Small intestine (tissue), 7 donors: ENCODE measurements at regions not wholly inside any gene's neighbourhood (a gene's known extent, or its start where the extent isn't known, plus 50 kb on each side); places are given as distances from the start of the nearest gene placed in this dataset.
A peak's percentile ranks its signal among the peaks of the same experiment; 100 is the strongest.
"Not testable (repeated sequence)": the region's sequence is repeated elsewhere in the genome, so short reads cannot be mapped to it uniquely, and the experiment has no call there.

Experiments
- DNase-seq, 2 donors: peaks; one replicate each; pipeline versions ENCODE4 v3.0.0 to v3.0.0-alpha.2; 2013
- FAIRE-seq: peaks from 2 replicates; lab custom pipeline; 2012; peaks lifted over from hg19 to GRCh38; lab: Jason Lieb, UNC
- H3K27ac ChIP-seq, 3 donors: one replicate each; pipeline ENCODE4 v1.5.1; 2013; ENCODE audit warnings: low read length in 2 of 3, mild to moderate bottlenecking in 2 of 3, control low read depth in 1 of 3, inconsistent platforms in 1 of 3, low read depth in 1 of 3, moderate library complexity in 1 of 3
- H3K27me3 ChIP-seq, 3 donors: one replicate each; pipeline ENCODE4 v1.6.1; 2013; ENCODE audit warnings: low read length in 3 of 3, inconsistent platforms in 1 of 3; ENCODE audit not compliant: control insufficient read depth in 3 of 3, insufficient read depth in 3 of 3
- H3K36me3 ChIP-seq, 3 donors: one replicate each; pipeline ENCODE4 v1.6.1; 2013; ENCODE audit warnings: low read length in 3 of 3, inconsistent platforms in 1 of 3, low read depth in 1 of 3, mild to moderate bottlenecking in 1 of 3, moderate library complexity in 1 of 3; ENCODE audit not compliant: control insufficient read depth in 3 of 3, insufficient read depth in 2 of 3
- H3K4me1 ChIP-seq, 3 donors: one replicate each; pipeline ENCODE4 v1.6.1; 2013; ENCODE audit warnings: low read length in 2 of 3, inconsistent platforms in 1 of 3, low read depth in 1 of 3, mild to moderate bottlenecking in 1 of 3, moderate library complexity in 1 of 3; ENCODE audit not compliant: control insufficient read depth in 3 of 3, insufficient read depth in 2 of 3
- H3K4me3 ChIP-seq, 3 donors: one replicate each; pipeline ENCODE4 v1.5.1; 2013; ENCODE audit warnings: low read length in 3 of 3, control low read depth in 1 of 3, inconsistent platforms in 1 of 3, low read depth in 1 of 3, mild to moderate bottlenecking in 1 of 3, moderate library complexity in 1 of 3
- H3K9me3 ChIP-seq, 2 donors: one replicate each; pipeline ENCODE4 v1.6.1; 2013; ENCODE audit warnings: low read depth in 1 of 2, low read length in 1 of 2; ENCODE audit not compliant: control insufficient read depth in 2 of 2, insufficient read depth in 1 of 2
- WGBS, 3 donors: extraction: QIAGEN DNeasy Blood & Tissue Kit; methylation state at CpG; one replicate each; pipeline ENCODE4 v1.1.7; 2013; 5-methylcytosine and 5-hydroxymethylcytosine counted together
- donor health status: healthy with polysubstance abuse.
- donor health status: control.
- donor health status: control.
- donor health status: Bipolar disorder and iron deficiency.
- donor health status: healthy.

- not testable (repeated sequence) for DNase-seq, H3K4me3 ChIP-seq, H3K27me3 ChIP-seq, H3K36me3 ChIP-seq, H3K4me1 ChIP-seq, H3K9me3 ChIP-seq, H3K27ac ChIP-seq, FAIRE-seq
- WGBS, 3 donors = 93 to 95% (median 93%) methylated on average over 1 of the region's 1 CpG
Measured at GRCh38 chr2:89145342-89145741, 453.9 kb downstream of the RPIA start.

DNA sequence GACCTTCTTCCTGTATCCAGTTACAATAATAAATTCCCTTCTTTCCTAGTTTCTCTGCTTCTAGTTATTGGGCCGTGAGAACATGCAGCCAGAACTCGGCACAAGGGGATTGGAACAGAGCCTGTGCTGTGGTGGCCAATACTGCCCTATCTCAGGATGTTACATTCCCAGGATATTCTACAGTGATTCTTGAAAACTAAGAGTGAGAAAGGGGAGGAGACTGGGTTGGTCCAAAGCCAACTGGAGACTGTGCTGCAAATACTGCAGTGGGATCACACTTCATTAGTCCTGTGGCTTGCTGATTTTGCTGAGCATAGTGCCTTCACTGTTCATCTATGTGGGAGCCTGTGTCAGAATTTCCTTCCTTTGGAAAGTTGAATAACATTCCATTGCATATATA lies 456.8 kb downstream of the RPIA start:
- FAIRE-seq, H3K27ac ChIP-seq, H3K9me3 ChIP-seq: not testable (repeated sequence)

GRCh38 chr2:89151699-89152098 lies 460.2 kb downstream of the RPIA start:
- H3K36me3 ChIP-seq, H3K4me3 ChIP-seq, H3K4me1 ChIP-seq, H3K9me3 ChIP-seq, H3K27ac ChIP-seq, FAIRE-seq, H3K27me3 ChIP-seq: not testable (repeated sequence)
- peak; percentile 7 to 15 for DNase-seq
- 0 to 17% (median 17%) methylated on average over 1 of the region's 1 CpG for WGBS, 3 donors

More for the DNA sequence above, 456.8 kb downstream of the RPIA start:
- H3K36me3 ChIP-seq, DNase-seq, H3K4me3 ChIP-seq, H3K4me1 ChIP-seq, H3K27me3 ChIP-seq: not testable (repeated sequence)
- 56 to 77% (median 56%) methylated on average over 2 of the region's 2 CpGs for WGBS, 3 donors

- H3K36me3 ChIP-seq, H3K27ac ChIP-seq, DNase-seq, H3K4me1 ChIP-seq, H3K9me3 ChIP-seq, FAIRE-seq, H3K4me3 ChIP-seq, H3K27me3 ChIP-seq: not testable (repeated sequence)
Measured at GRCh38 chr2:89152501-89152900, 461.0 kb downstream of the RPIA start.

DNA sequence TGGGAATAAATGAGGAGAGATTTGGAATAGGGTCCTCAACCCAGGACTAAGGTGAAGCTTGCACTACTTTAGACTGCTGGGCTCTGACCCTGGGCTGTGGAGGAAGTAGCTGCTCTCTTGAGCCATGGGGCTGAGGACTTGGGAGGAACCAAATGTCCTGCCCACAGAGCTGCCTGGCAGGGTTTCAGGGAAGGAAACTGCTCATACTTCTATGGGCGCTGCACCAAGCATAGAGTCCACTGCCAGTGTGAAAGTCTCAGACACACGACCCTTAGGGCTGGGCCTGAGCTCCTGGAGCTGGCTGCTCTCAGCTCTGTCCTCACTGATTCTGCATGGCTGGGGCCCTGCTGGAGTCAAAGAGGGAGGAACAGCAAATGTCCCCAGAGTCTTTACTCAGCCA lies 461.7 kb downstream of the RPIA start:
- H3K27me3 ChIP-seq, H3K9me3 ChIP-seq, H3K4me1 ChIP-seq, H3K36me3 ChIP-seq, FAIRE-seq, H3K4me3 ChIP-seq, H3K27ac ChIP-seq, DNase-seq: not testable (repeated sequence)
- 35 to 53% (median 44%) methylated on average over 2 of the region's 2 CpGs for WGBS, 3 donors

- not testable (repeated sequence) for H3K27ac ChIP-seq, H3K27me3 ChIP-seq, FAIRE-seq, H3K36me3 ChIP-seq, H3K9me3 ChIP-seq, H3K4me3 ChIP-seq, DNase-seq, H3K4me1 ChIP-seq
- 29 to 65% (median 56%) methylated on average over 1 to 2 of the region's 2 CpGs for WGBS, 3 donors
Measured at GRCh38 chr2:89154247-89154682, 462.8 kb downstream of the RPIA start.

- H3K27ac ChIP-seq, H3K9me3 ChIP-seq, H3K27me3 ChIP-seq, H3K36me3 ChIP-seq, DNase-seq, FAIRE-seq, H3K4me3 ChIP-seq, H3K4me1 ChIP-seq: not testable (repeated sequence)
- WGBS, 3 donors = 13 to 29% (median 26%) methylated on average over 3 to 6 of the region's 9 CpGs
Measured at GRCh38 chr2:89160306-89160705, 468.8 kb downstream of the RPIA start.

GRCh38 chr2:89161626-89162025 lies 470.2 kb downstream of the RPIA start:
- not testable (repeated sequence) for H3K36me3 ChIP-seq, H3K9me3 ChIP-seq, H3K4me1 ChIP-seq, H3K27ac ChIP-seq, H3K27me3 ChIP-seq, DNase-seq, FAIRE-seq, H3K4me3 ChIP-seq
- WGBS, 3 donors = 8 to 31% (median 13%) methylated on average over 1 to 2 of the region's 2 CpGs

GRCh38 chr2:89170506-89171173 lies 479.2 kb downstream of the RPIA start:
- not testable (repeated sequence) for H3K27ac ChIP-seq, DNase-seq, H3K4me3 ChIP-seq, FAIRE-seq, H3K36me3 ChIP-seq, H3K9me3 ChIP-seq, H3K4me1 ChIP-seq, H3K27me3 ChIP-seq
- 49 to 64% (median 55%) methylated on average over 1 to 2 of the region's 4 CpGs for WGBS, 3 donors
